Stimulated activated effector memory CD8-positive, alpha-beta T cell treated with anti-CD3 and anti-CD28 coated beads, Interleukin-12 subunit alpha, Interleukin-12 subunit beta, amount 100 ng/mL, for 72 hours (primary cell): ENCODE measurements at regions not wholly inside any gene's neighbourhood (a gene's known extent, or its start where the extent isn't known, plus 50 kb on each side); places are given as distances from the start of the nearest gene placed in this dataset.

Source experiments
- ATAC-seq: fragments of 150-1000 bp; cut with Tn5 transposase; 2 replicates; pipeline ENCODE4 v1.10.0; 2021
- DNase-seq, 2 donors: peaks; one replicate each; pipeline ENCODE4 v3.0.0; 2021 to 2022; ENCODE audit warnings: low spot score in 2 of 2
- H3K27ac Mint-ChIP-seq: one replicate; pipeline ENCODE4 v1.8.0; 2022; ENCODE audit warnings: mild to moderate bottlenecking, mixed read lengths
- H3K36me3 Mint-ChIP-seq: one replicate; pipeline ENCODE4 v1.8.0; 2022; ENCODE audit warnings: mild to moderate bottlenecking, mixed read lengths
- H3K4me1 Mint-ChIP-seq: one replicate; pipeline ENCODE4 v1.8.0; 2022; ENCODE audit warnings: mixed read lengths
- H3K4me3 Mint-ChIP-seq: one replicate; pipeline ENCODE4 v1.8.0; 2022; ENCODE audit warnings: mild to moderate bottlenecking, mixed read lengths
- H3K9me3 Mint-ChIP-seq: one replicate; pipeline ENCODE4 v1.8.0; 2022; ENCODE audit warnings: mixed read lengths

DNA sequence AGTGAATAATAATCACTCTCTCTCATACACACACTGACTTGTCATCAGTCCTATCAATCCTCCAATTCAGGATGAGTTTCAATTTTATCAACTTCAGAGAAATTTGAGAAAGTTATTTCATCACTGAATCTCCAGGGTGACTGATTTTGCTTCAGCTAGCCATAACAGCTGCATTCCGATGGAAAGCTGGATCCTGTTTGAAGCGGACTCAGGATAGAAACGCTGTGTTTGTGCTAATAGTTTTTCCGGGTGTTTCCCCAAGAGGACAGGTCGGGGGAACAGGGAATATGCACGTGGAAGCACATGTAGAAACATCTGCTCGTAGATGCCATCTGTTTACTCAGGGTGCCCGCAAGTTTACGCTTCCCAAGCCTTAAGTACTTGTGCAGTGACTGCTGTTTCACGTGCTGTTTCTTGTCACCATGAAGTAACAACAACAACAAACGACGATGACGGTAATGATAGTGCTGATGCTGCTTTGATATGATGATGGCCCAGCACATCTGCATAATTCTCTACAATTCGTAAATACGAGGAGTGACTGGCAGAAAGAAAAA lies 263.7 kb upstream of the DAPK1 start:
- H3K36me3 Mint-ChIP-seq, result no peaks in the 10 kb centered on the region
- ATAC-seq (no peak), DNase-seq (no peak)

DNA sequence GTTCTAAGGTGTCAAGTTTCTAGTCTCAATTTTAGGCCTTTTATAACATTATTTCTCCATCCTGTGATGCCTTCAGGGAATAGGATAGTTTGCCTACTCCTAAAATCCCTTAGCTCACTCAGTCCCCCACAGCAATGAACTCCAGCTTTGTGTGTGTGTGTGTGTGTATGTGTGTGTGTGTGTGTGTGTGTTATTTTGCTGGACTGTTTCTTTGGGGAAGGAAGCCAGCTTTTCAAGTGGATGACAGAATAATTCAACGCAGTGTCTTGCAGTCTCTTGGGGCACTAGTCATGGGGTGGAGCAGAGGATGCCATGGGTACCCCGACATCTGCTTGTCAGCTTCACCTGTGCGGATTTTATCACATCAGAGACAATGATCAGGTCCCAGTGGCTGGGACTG lies 262.8 kb upstream of the DAPK1 start:
- H3K4me3 Mint-ChIP-seq, result no peak overlapping the region
- ATAC-seq, result no peak
- DNase-seq, result no peak
- H3K4me1 Mint-ChIP-seq, result no peaks in the 10 kb centered on the region
- no peaks in the 10 kb centered on the region for H3K36me3 Mint-ChIP-seq
- no peaks in the 10 kb centered on the region for H3K9me3 Mint-ChIP-seq
- H3K27ac Mint-ChIP-seq, result no peak overlapping the region

More for the DNA sequence above, 263.7 kb upstream of the DAPK1 start:
- Mint-ChIP-seq H3K9me3 (no peaks in the 10 kb centered on the region), H3K4me3 (no peak overlapping the region), H3K27ac (no peak overlapping the region), H3K4me1 (no peaks in the 10 kb centered on the region)

DNA sequence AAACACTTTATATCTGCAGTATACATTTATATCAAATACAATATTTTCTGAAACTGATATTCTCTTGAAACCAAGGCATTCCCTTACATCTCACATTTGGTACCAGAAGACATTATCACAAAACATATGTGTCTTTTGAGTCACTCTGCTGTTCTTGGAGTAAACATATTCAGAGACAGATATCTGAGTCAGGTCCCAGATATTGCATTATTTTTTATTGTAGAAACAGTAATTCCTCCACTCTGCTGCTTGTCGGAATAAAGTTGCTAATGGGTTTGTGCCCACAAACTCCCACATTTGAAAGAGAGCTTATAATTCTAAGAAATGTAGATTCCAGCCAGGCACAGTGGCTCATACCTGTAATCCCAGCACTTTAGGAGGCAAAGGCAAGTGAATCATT lies 261.1 kb upstream of the DAPK1 start:
- Mint-ChIP-seq H3K4me1 (no peaks in the 10 kb centered on the region), H3K27ac (no peak overlapping the region), H3K36me3 (no peaks in the 10 kb centered on the region), H3K9me3 (no peaks in the 10 kb centered on the region), H3K4me3 (no peak overlapping the region)
- DNase-seq (no peak), ATAC-seq (no peak)

DNA sequence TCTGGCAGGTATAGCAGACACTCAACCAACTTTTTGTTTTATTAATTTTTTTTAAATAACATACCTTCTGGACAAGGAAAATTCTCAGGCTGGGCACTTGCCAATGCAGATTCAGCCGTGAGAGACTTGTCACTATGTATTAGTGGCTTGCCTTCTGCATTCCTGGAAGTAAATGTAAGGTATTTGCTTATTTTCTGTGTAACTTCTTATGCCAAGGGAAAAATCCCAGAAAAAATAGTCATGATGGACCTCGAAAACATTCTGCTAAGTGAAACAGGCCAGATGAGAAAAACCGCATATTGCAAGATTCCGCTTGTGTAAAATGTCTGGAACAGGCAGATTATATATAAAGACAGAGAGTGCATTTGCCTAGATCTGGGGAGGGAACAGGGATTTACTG lies 260.3 kb upstream of the DAPK1 start:
- Mint-ChIP-seq H3K9me3 (no peaks in the 10 kb centered on the region), H3K27ac (no peak overlapping the region), H3K4me1 (no peaks in the 10 kb centered on the region), H3K4me3 (no peak overlapping the region), H3K36me3 (no peaks in the 10 kb centered on the region)
- DNase-seq (no peak), ATAC-seq (no peak)

DNA sequence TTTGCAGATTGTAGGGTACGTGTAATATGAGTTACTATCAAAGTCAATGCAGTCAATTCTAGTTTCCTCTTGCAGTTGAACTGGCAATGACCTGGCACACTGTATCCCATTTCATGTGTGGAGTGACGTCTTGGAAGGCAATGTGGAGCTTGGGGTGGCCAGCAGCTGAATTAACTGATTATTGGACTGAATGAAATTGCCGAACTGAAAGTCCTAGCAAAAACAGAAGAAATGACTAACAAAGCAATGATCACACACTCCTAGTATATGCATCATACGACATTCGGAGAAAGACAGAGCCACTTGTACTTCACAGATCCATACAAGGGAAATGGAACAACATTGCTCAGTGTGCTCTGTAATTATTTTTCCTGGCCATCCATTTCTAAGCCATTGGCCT lies 259.1 kb upstream of the DAPK1 start:
- no peak for DNase-seq
- no peak for ATAC-seq
- no peaks in the 10 kb centered on the region for H3K9me3 Mint-ChIP-seq
- no peaks in the 10 kb centered on the region for H3K36me3 Mint-ChIP-seq
- H3K4me3 Mint-ChIP-seq, result no peak overlapping the region
- H3K4me1 Mint-ChIP-seq, result no peaks in the 10 kb centered on the region
- no peak overlapping the region for H3K27ac Mint-ChIP-seq

DNA sequence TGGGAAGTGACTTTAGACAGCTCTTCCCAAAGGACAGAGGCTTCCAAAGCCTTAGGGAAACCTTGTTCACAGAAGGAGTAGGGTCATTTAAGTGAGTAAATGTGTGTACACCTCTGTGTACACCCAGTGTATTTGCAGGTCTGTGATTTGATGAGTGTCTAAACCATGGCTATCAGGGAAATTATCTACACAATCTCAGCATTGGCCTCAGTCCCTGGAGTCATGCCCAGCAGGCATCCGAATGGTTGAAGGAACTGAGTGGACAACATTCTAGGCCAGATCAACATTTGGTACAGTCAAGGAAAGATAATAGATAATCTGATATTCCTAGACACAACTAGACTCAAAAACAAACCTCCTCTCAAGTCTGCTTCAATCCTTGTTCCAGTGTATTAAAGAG lies 258.4 kb upstream of the DAPK1 start:
- Mint-ChIP-seq H3K4me1 (no peaks in the 10 kb centered on the region), H3K9me3 (no peaks in the 10 kb centered on the region), H3K27ac (no peak overlapping the region), H3K36me3 (no peaks in the 10 kb centered on the region), H3K4me3 (no peak overlapping the region)
- ATAC-seq (no peak), DNase-seq (no peak)

DNA sequence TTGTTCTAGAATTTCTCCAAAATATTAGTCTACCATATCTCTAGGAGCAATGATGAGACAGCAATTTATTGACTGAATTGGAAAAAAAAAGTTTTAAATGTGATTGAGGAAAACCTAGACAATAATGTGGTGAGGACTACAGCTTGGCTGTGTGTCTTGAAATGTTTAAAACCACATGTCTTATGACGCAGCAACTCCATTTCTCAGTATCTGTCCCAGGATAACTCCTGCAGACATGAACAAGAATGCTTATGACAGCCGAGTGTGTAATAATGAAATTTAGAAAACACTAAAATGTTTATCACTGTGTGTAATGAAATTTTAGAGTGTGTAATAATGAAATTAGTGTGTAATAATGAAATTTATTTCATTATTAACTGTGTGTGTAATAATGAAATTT lies 254.1 kb upstream of the DAPK1 start:
- no peak overlapping the region for H3K4me3 Mint-ChIP-seq
- H3K36me3 Mint-ChIP-seq, result no peaks in the 10 kb centered on the region
- DNase-seq (no peak), ATAC-seq (peak; percentile 77)
- no peaks in the 10 kb centered on the region for H3K9me3 Mint-ChIP-seq
- H3K4me1 Mint-ChIP-seq, result no peaks in the 10 kb centered on the region
- H3K27ac Mint-ChIP-seq, result no peak overlapping the region

DNA sequence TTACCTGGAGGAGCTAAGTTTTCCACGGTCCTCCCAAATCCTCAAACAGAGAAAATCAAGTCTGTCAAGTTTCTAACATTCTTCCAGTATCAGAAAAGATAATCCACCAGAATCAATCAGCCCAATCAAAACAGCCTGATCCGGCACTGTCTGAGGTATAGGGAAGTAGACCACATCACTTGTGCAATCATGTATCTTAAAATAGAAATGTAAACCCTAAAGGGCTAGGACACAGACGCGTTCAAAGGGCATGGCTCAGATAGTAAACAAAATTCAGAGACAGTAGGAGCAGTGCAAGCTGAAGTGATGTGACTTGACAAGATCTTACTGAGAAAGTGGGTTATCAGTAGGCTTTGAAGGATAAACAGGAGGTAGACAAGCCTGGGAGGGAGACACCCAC lies 252.4 kb upstream of the DAPK1 start:
- ATAC-seq (no peak), DNase-seq (no peak)
- Mint-ChIP-seq H3K36me3 (no peaks in the 10 kb centered on the region), H3K27ac (no peak overlapping the region), H3K9me3 (no peaks in the 10 kb centered on the region), H3K4me1 (no peaks in the 10 kb centered on the region), H3K4me3 (no peak overlapping the region)

DNA sequence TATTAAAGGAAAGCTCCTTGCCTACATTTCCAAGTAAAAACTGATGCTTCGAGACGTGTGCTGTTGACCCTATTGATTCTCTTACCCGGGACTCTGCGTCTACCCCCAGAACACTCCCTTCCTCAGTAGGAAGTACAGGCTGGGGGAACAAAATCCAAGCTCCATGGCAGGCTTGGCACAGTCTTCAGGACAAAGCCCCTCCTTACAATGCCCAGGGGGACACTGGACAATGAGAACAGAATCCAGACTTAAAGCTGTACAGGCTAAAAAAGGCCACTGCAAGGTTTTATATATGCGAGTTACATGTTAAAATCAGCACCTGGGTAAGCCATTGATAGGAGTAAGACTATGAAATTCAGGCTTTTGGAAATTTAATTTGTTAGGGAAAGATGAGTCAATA lies 250.6 kb upstream of the DAPK1 start:
- H3K9me3 Mint-ChIP-seq, result peaks cover 2% of the 10 kb centered on the region
- H3K36me3 Mint-ChIP-seq, result no peaks in the 10 kb centered on the region
- no peak overlapping the region for H3K4me3 Mint-ChIP-seq
- DNase-seq (no peak), ATAC-seq (no peak)
- no peak overlapping the region for H3K27ac Mint-ChIP-seq
- no peaks in the 10 kb centered on the region for H3K4me1 Mint-ChIP-seq

DNA sequence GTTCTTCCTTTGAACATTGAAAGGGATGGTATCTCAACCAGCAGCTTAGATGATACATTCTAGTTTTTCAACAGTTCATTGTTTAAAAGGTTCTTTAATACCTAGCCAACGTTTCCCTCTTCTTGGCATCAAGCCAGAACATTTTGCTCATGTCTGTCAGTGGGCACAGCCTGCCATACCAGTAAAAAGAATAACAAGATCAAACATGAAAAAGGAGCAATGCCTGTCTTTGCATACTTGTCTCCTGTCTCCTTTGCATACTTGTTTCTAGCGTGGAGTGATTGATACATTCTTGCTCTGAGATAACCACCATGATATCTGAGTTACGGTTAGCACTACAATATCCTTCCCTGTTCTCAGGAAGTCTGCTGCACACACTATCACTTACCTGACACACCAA lies 248.6 kb upstream of the DAPK1 start:
- no peaks in the 10 kb centered on the region for H3K36me3 Mint-ChIP-seq
- peaks cover 2% of the 10 kb centered on the region for H3K9me3 Mint-ChIP-seq
- H3K4me3 Mint-ChIP-seq, result no peak overlapping the region
- ATAC-seq, result no peak
- no peaks in the 10 kb centered on the region for H3K4me1 Mint-ChIP-seq
- no peak overlapping the region for H3K27ac Mint-ChIP-seq
- DNase-seq, result no peak

DNA sequence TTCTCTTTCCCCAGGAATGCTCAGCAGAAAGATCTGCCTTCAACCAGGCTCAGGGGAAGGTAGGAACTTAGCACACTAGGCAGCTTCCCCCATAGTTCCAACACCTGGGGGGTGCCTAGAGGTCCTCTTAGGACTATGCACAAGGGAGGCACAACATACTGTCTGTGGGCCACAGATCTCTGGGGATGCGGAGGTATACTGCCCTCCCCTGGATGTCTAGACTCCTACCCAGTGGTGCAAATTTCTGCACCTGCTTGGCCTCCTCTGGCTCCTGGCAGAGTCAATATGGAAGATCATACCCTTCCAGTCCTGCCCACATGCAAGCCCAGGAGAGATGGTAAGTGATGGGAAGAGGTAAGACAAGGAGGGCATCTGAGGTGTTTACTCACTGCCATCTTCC lies 247.5 kb upstream of the DAPK1 start:
- Mint-ChIP-seq H3K9me3 (peaks cover 2% of the 10 kb centered on the region), H3K36me3 (no peaks in the 10 kb centered on the region), H3K4me3 (no peak overlapping the region), H3K4me1 (no peaks in the 10 kb centered on the region), H3K27ac (no peak overlapping the region)
- DNase-seq, result no peak
- ATAC-seq, result no peak

DNA sequence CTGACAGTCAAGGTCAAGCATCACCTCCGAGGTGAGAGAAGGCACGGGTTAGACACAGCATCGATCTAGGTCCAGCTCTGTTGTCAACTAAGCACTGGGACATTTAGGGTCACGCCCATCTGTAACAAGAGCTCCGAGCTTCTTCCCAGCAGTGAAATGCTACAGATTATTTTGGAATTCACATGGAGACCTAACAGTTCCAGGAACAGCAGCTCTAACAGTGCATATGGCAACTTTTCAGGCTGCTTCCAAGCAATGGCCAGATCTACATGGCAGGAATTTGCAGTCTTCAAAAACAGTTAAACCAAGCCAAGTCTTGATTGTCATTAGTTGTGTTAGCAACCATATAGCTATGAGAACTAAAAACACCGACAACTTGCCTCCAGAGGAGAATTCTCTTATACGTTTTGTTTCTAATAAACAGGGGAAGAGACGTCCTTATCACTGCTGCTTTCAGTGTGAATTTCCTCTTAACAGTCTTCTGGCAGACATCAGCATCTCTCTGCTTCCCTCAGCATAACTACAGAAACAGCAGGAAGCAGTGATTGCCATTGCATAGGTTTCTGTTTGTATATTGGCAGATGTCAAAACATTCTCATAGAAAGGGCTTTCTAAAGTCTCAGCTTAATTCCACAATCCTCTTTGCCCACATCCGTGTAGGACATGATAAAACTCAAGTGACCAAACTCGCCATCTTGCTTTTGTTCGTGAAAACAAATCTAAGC lies 242.1 kb upstream of the DAPK1 start:
- ATAC-seq, result no peak
- no peak overlapping the region for H3K27ac Mint-ChIP-seq
- peaks cover 2% of the 10 kb centered on the region for H3K9me3 Mint-ChIP-seq
- peaks cover 8% of the 10 kb centered on the region for H3K4me1 Mint-ChIP-seq
- H3K4me3 Mint-ChIP-seq, result no peak overlapping the region
- no peaks in the 10 kb centered on the region for H3K36me3 Mint-ChIP-seq
- DNase-seq, result no peak

DNA sequence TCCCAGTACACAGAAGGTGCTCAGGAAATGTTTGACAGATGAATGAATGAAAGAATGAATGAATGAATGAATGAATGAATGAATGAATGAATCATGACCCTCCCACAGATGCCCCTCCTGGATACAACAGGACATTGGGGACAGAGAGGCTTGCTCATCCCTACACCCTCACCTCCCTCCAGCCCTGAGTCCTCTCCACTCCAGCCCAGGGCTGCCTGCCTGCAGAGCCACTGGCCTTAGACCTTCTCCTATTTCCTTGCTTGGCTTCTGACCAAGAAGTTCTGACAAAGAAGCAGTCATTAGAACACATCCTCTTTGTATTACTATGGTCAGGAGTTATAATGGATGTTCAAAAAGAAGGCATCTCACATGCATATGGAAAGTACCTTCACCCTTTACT lies 240.7 kb upstream of the DAPK1 start:
- Mint-ChIP-seq H3K4me1 (peaks cover 8% of the 10 kb centered on the region), H3K4me3 (no peak overlapping the region), H3K27ac (no peak overlapping the region), H3K36me3 (no peaks in the 10 kb centered on the region), H3K9me3 (no peaks in the 10 kb centered on the region)
- no peak for DNase-seq
- no peak for ATAC-seq

DNA sequence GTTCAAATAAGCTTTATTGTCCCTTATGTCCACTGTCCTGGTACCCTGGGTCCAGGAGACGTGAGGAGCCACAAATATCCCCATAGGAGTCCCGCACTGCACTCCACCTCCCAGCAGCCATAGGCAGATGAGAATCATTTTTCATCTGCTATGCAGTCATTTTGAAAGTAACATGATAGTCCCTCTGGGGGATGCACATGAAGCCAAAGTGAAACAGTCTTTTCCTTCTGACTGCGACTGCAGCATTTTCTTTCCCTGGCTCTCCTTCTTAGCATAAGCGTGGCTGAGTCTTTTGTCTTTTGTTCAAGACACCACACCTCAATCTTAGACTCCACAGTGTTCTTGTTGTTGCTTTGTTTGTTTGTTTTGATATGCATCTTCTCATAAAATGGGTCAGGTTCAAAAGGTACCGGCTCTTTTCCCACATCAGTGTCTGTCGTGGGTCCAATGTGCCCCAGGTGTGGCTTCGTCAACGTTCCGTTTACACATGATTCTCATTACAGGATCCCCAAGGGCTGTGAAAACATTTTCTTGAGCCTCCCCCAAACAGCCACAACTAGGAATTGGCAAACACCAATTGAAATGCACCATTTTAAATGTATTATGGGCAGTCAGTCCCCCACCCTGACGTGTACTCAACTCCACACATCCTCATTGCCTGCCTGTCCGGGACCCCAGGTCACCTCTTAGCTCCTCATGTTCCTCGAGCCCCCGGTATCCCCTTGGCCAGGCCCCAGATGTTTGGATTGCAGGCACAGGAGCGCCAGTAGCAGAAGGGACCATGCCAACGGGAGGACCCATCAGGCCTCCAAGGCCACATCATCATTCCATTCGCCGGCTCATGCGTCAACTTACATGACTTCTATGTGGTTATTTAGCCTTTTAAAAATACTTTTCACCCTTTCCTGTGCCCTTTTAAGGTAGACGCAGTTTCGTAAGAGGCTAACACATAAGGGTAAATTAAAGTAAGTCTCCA lies 237.8 kb upstream of the DAPK1 start:
- no peaks in the 10 kb centered on the region for H3K9me3 Mint-ChIP-seq
- no peak overlapping the region for H3K4me3 Mint-ChIP-seq
- peaks cover 8% of the 10 kb centered on the region for H3K4me1 Mint-ChIP-seq
- peak; percentile 51 for ATAC-seq
- no peak overlapping the region for H3K27ac Mint-ChIP-seq
- DNase-seq, result no peak
- H3K36me3 Mint-ChIP-seq, result no peaks in the 10 kb centered on the region

DNA sequence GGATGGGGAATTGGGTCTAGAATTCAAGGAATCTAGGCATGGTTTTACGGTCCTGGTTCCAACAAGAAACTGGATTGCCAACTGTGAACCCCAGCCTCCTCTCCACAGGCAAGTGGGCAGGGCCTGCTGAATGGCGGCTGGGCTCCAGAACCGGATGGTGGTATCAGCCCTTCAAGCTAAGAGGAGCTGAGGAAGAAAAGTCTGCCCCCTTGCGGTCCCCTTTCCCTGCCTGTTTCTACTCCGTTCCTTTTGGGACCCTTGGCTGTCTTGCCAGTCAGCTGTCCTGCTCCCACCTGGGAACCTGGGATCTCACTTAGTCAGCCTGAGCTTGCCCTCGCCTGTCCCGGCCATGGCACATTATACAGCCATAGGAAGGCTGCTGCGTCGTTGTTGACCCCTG lies 234.4 kb upstream of the DAPK1 start:
- no peak overlapping the region for H3K27ac Mint-ChIP-seq
- H3K36me3 Mint-ChIP-seq, result no peaks in the 10 kb centered on the region
- H3K4me1 Mint-ChIP-seq, result peaks cover 8% of the 10 kb centered on the region
- no peak overlapping the region for H3K4me3 Mint-ChIP-seq
- no peak for DNase-seq
- H3K9me3 Mint-ChIP-seq, result no peaks in the 10 kb centered on the region
- no peak for ATAC-seq

DNA sequence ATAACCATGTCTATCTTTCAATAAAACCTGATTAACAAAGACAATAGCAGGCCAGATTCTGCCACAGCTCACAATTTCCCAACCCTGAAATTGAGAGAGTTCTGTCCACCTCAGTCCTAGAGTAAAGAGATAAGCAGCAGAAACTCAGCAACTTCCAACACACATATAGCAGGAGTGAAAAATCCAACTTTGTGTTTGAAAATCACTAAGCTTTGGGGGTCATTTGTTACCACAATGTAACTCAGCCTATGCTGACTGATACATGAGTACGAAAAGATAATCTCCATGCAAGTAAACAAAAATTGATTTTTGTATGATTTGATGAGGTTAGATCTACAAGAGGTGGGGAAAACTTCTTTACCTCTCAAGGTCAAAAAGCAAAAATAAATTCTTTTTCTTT lies 231.0 kb upstream of the DAPK1 start:
- ATAC-seq (no peak), DNase-seq (no peak)
- no peaks in the 10 kb centered on the region for H3K36me3 Mint-ChIP-seq
- H3K4me3 Mint-ChIP-seq, result no peak overlapping the region
- peaks cover 12% of the 10 kb centered on the region for H3K4me1 Mint-ChIP-seq
- H3K9me3 Mint-ChIP-seq, result no peaks in the 10 kb centered on the region
- H3K27ac Mint-ChIP-seq, result no peak overlapping the region
